DOHH2 (cell line): ENCODE measurements at regions not wholly inside any gene's neighbourhood (a gene's known extent, or its start where the extent isn't known, plus 50 kb on each side); places are given as distances from the start of the nearest gene placed in this dataset.

Experiments used
- EZH2phosphoT487 ChIP-seq: fragments of 200-600 bp; sonication (generic); IDR thresholded peaks from 2 replicates; pipeline ENCODE4 v1.6.1; 2017; ENCODE audit warnings: borderline replicate concordance, mild to moderate bottlenecking, antibody characterized with exemption, low read length, moderate library complexity, mixed read lengths
- TF ChIP-seq, protein P1 (sequence below): fragments of 200-600 bp; sonication (generic); IDR thresholded peaks from one replicate; pipeline ENCODE4 v1.5.1; 2014; ENCODE audit warnings: antibody characterized with exemption, mild to moderate bottlenecking, low read depth, low read length; ENCODE audit not compliant: poor library complexity, severe bottlenecking

DNA sequence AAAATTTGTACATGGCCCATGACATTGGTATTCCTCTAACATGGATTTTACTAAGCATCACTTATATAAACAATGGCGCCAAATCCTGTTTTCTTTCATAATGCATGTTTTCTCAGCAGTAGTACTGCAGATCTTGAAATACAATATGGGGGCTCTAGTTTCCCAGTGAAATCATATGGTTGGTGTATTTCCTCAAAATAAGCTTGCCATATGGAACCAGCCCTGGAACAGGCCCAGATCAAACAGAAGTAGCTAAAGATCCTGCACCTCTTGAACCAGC lies 163.9 kb downstream of the ZNF608 start:
- TF ChIP-seq, protein P1, sequence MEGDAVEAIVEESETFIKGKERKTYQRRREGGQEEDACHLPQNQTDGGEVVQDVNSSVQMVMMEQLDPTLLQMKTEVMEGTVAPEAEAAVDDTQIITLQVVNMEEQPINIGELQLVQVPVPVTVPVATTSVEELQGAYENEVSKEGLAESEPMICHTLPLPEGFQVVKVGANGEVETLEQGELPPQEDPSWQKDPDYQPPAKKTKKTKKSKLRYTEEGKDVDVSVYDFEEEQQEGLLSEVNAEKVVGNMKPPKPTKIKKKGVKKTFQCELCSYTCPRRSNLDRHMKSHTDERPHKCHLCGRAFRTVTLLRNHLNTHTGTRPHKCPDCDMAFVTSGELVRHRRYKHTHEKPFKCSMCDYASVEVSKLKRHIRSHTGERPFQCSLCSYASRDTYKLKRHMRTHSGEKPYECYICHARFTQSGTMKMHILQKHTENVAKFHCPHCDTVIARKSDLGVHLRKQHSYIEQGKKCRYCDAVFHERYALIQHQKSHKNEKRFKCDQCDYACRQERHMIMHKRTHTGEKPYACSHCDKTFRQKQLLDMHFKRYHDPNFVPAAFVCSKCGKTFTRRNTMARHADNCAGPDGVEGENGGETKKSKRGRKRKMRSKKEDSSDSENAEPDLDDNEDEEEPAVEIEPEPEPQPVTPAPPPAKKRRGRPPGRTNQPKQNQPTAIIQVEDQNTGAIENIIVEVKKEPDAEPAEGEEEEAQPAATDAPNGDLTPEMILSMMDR, result no peak
- TF ChIP-seq EZH2phosphoT487, result no peak
